Pancreas (tissue), 10 donors: ENCODE measurements at regions not wholly inside any gene's neighbourhood (a gene's known extent, or its start where the extent isn't known, plus 50 kb on each side); places are given as distances from the start of the nearest gene placed in this dataset.

Experiments
- ATAC-seq, 4 donors: fragments of 200-7000 bp; cut with Tn5 transposase; one replicate each; pipeline versions ENCODE4 v1.8.0 to v1.9.1; 2020; ENCODE audit warnings: mild to moderate bottlenecking in 4 of 4, moderate library complexity in 4 of 4
- DNase-seq, 6 donors: peaks; one replicate each; pipeline ENCODE4 v3.0.0-alpha.2; 2020
- FAIRE-seq: peaks from 2 replicates; lab custom pipeline; 2012; peaks lifted over from hg19 to GRCh38; lab: Jason Lieb, UNC
- H3K27ac ChIP-seq, 4 donors: fragments of 200-600 bp; sonication (generic); 1 replicate in 3 of 4; 2 replicates in 1 of 4; pipeline versions ENCODE4 v1.5.0 to v1.8.0; 2020
- H3K27me3 ChIP-seq, 4 donors: fragments of 200-600 bp; one replicate each; pipeline ENCODE4 v1.8.0; 2021
- H3K36me3 ChIP-seq, 3 donors: fragments of 200-600 bp; sonication (generic) in 1 of 3; one replicate each; pipeline versions ENCODE4 v1.5.0 to v1.8.0; 2020 to 2021
- H3K4me1 ChIP-seq, 3 donors: fragments of 200-600 bp; one replicate each; pipeline ENCODE4 v1.8.0; 2021
- H3K4me3 ChIP-seq, 4 donors: fragments of 200-600 bp; sonication (generic) in 2 of 4; one replicate each; pipeline versions ENCODE4 v1.5.0 to v1.8.0; 2020 to 2021
- H3K9me3 ChIP-seq, 4 donors: fragments of 200-600 bp; one replicate each; pipeline ENCODE4 v1.8.0; 2021
- CTCF ChIP-seq, 4 donors: fragments of 200-600 bp; sonication (generic) in 3 of 4; IDR thresholded peaks; one replicate each; pipeline versions ENCODE4 v1.5.0 to v1.8.0; 2021; ENCODE audit warnings: antibody characterized with exemption in 4 of 4
- WGBS, 2 donors: extraction: QIAGEN DNeasy Blood & Tissue Kit; methylation state at CpG; one replicate each; pipeline ENCODE4 v1.1.7; 2013; 5-methylcytosine and 5-hydroxymethylcytosine counted together
- intact Hi-C, 3 donors: fragments of 100-400 bp; cut with DNase I; formaldehyde crosslinking; loops; one replicate each; pipeline versions ENCODE4 v1.11.1 to v1.14.2; 2022
- donor health status: healthy with polysubstance abuse.
- donor health status: DM: no; HTN: no; CAD: no; lungs with moderate emphysema.
- donor health status: DM: no; HTN: no; CAD: no.
- donor health status: control.
- donor health status: control.
- donor health status: Bipolar disorder and iron deficiency.
- donor health status: DM: yes; HTN: yes; CAD: no.
- donor health status: DM: no; HTN: no; CAD: no.
- donor health status: DM: no; HTN: no; CAD: no.
- donor health status: DM: yes; HTN: yes; CAD: no.

DNA sequence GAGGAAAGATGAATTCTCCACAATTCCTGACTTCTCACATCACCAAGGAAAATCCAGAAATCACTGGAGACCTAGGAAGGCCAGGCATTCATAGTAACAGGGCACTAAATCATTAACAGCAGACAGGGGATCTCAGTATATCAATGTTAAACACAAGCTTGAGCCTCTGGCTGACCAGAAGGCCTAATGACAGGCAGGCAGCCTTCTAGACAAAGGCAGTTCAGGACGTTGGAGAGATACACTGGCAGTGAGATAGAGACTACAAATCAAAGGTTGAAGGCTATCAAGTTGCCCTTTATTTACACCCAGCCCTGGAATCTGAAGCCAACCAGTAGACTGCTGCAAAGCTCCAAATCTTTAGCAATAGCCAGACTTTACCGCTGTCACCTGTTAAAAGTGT is 422.8 kb upstream of the CCL2 start:
- Histone ChIP-seq H3K9me3 (no peaks in the 10 kb centered on the region), H3K27me3 (no peaks in the 10 kb centered on the region), H3K27ac (no peak overlapping the region), H3K36me3 (no peaks in the 10 kb centered on the region), H3K4me3 (no peak overlapping the region), H3K4me1 (no peaks in the 10 kb centered on the region)
- FAIRE-seq (no peak), ATAC-seq (peak in 1 of 4 donors; percentile 19), DNase-seq (no peak)
- intact Hi-C loops = no loop called here
- TF ChIP-seq CTCF (IDR thresholded peaks at IDR 0.05) = no peak
- WGBS, 2 donors = 8 to 31% methylated on average over 2 of the region's 2 CpGs

DNA sequence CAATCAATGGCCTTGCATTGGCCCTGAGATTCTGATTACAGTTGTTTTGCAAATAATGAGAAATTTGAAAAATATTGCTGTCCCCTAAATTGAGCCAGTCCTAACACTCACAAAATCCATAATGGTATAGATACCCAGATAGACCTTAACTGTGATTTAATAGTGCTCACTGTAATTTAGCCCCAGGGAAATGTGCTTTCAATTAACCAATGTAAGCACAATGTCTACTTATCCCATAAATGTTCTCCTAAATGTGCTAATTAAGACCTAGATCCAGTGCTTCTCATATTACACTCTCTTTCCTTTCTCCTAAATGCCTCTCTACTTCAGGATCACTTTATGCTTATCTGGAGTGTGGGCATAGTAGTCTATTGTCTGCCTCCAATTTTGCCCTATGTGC is 417.8 kb upstream of the CCL2 start:
- ATAC-seq = no peak

DNA sequence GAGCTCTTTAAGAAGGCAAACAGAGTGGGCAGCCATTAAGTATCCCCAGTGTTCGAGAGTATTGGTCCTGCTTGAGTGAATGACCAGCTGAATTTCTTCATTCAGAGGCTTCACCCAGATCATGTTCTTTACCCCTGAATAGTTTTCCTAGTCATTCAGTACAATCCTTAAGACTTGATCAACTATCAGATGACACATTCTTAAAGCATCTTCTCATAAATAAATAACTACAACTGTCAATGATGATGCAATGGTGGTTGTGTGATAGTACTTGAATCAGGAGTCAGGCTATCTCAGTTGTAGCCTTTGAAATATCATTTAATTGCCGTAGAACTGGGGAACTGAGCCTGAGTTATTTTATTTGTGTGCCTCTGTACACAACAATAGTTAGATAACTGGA is 416.8 kb upstream of the CCL2 start:
- no peak for TF ChIP-seq CTCF (IDR thresholded peaks at IDR 0.05)
- intact Hi-C loops = no loop called here
- Histone ChIP-seq H3K4me3 (no peak overlapping the region), H3K9me3 (no peaks in the 10 kb centered on the region), H3K27me3 (no peaks in the 10 kb centered on the region), H3K27ac (no peak overlapping the region), H3K36me3 (no peaks in the 10 kb centered on the region), H3K4me1 (no peaks in the 10 kb centered on the region)
- DNase-seq (no peak), FAIRE-seq (no peak), ATAC-seq (no peak)
- 54 to 64% methylated on average over 2 of the region's 2 CpGs for WGBS, 2 donors

More for the DNA sequence above, 417.8 kb upstream of the CCL2 start:
- no peak for DNase-seq
- no peak overlapping the region for H3K27ac ChIP-seq
- FAIRE-seq = no peak
- TF ChIP-seq CTCF (IDR thresholded peaks at IDR 0.05) = no peak
- no peak overlapping the region for H3K4me3 ChIP-seq
- intact Hi-C loops = no loop called here
- no peaks in the 10 kb centered on the region for H3K36me3 ChIP-seq
- no peaks in the 10 kb centered on the region for H3K9me3 ChIP-seq
- no peaks in the 10 kb centered on the region for H3K27me3 ChIP-seq
- H3K4me1 ChIP-seq = no peaks in the 10 kb centered on the region

DNA sequence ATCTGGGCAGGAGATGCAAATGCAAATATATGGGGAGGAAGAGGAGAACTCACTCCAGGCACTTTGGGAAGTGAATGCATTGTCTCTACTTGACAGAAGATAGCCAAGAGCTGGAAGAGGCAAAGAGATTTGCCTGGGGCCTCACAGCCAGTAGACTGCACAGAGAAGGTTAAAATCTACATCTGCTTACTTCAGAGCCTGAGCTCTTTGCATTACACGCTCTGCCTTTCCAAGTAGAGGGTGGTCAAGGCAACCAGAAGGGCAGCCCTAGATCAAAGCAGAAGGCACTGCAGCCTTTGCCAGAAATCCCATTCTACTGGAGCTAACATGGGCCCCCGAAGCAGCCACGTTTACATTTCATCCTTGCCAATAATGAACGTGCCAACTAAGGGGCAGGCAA is 407.2 kb upstream of the CCL2 start:
- 43 to 60% methylated on average over 4 of the region's 4 CpGs for WGBS, 2 donors
- Histone ChIP-seq H3K4me3 (no peak overlapping the region), H3K27ac (no peak overlapping the region), H3K36me3 (no peaks in the 10 kb centered on the region), H3K4me1 (no peaks in the 10 kb centered on the region), H3K27me3 (no peaks in the 10 kb centered on the region), H3K9me3 (no peaks in the 10 kb centered on the region)
- DNase-seq (no peak), FAIRE-seq (no peak), ATAC-seq (no peak)
- intact Hi-C loops = no loop called here
- TF ChIP-seq CTCF (IDR thresholded peaks at IDR 0.05) = no peak

DNA sequence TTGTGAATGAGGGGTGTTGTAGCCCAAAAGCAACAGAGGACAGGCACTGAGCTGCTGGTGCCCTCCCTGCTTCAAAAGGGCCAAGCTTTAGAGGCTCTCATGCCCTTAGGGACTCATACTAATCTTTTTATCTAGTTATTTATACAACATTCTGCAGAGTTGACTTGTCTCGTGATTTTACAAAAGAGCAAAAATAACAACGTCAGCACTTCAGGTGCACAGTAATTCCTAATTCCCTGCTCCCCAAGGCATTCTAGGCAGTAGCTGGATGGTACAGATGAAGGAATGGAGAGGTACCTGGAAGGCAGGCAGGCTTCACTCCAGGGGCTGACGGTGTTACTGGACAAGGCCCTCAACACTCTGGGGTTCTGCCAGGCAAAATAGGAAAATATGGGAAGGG is 406.7 kb upstream of the CCL2 start:
- Histone ChIP-seq H3K4me3 (no peak overlapping the region), H3K4me1 (no peaks in the 10 kb centered on the region), H3K27me3 (peaks cover 0 to under 1% (median 0%) of the 10 kb centered on the region in 4 donors), H3K36me3 (no peaks in the 10 kb centered on the region), H3K9me3 (no peaks in the 10 kb centered on the region), H3K27ac (no peak overlapping the region)
- ATAC-seq (no peak), FAIRE-seq (no peak), DNase-seq (no peak)
- TF ChIP-seq CTCF (IDR thresholded peaks at IDR 0.05) = no peak
- 61 to 75% methylated on average over 3 of the region's 3 CpGs for WGBS, 2 donors
- intact Hi-C loops = no loop called here
